ENCODE measurements at regions not wholly inside any gene's neighbourhood (a gene's known extent, or its start where the extent isn't known, plus 50 kb on each side); places are given as distances from the start of the nearest gene placed in this dataset.

GRCh38 chr14:100408350-100409002, 85.3 kb downstream of the SLC25A47 start:
- Histone ChIP-seq H3K27ac (no peak overlapping the region), H3K36me3 (no peaks in the 10 kb centered on the region), H3K9me3 (no peaks in the 10 kb centered on the region), H3K27me3 (no peaks in the 10 kb centered on the region), H3K4me1 (peaks cover 6% of the 10 kb centered on the region), H3K4me3 (no peak overlapping the region)
- no peak for DNase-seq (ENCODE audit: extremely low spot score in 2 of 2)
- intact Hi-C loops (cut with DNase I), result no loop called here
- TF ChIP-seq POLR2A (IDR thresholded peaks at IDR 0.05) (no peak), CTCF (IDR thresholded peaks at IDR 0.05) (no peak), POLR2AphosphoS5 (IDR thresholded peaks at IDR 0.05; ENCODE audit: insufficient read depth in 1 of 2, low read depth in 1 of 2) (no peak)

GRCh38 chr14:100409003-100409360, 85.8 kb downstream of the SLC25A47 start:
- Histone ChIP-seq H3K4me1 (peaks cover 6% of the 10 kb centered on the region), H3K27me3 (no peaks in the 10 kb centered on the region), H3K27ac (no peak overlapping the region), H3K4me3 (no peak overlapping the region), H3K9me3 (no peaks in the 10 kb centered on the region), H3K36me3 (no peaks in the 10 kb centered on the region)
- intact Hi-C loops (cut with DNase I), result no loop called here
- no peak for TF ChIP-seq POLR2AphosphoS5 (IDR thresholded peaks at IDR 0.05; ENCODE audit: insufficient read depth in 1 of 2, low read depth in 1 of 2)
- no peak for TF ChIP-seq POLR2A (IDR thresholded peaks at IDR 0.05)
- TF ChIP-seq CTCF (IDR thresholded peaks at IDR 0.05), result no peak
- no peak for DNase-seq (ENCODE audit: extremely low spot score in 2 of 2)

GRCh38 chr14:100409651-100410050, 86.5 kb downstream of the SLC25A47 start:
- peaks cover 6% of the 10 kb centered on the region for H3K4me1 ChIP-seq
- no peak for TF ChIP-seq CTCF (IDR thresholded peaks at IDR 0.05)
- no peak for TF ChIP-seq POLR2A (IDR thresholded peaks at IDR 0.05)
- no peak for TF ChIP-seq POLR2AphosphoS5 (IDR thresholded peaks at IDR 0.05; ENCODE audit: insufficient read depth in 1 of 2, low read depth in 1 of 2)
- no peak overlapping the region for H3K27ac ChIP-seq
- DNase-seq (ENCODE audit: extremely low spot score in 2 of 2), result no peak
- no peak overlapping the region for H3K4me3 ChIP-seq
- no peaks in the 10 kb centered on the region for H3K36me3 ChIP-seq
- intact Hi-C loops (cut with DNase I), result no loop called here
- no peaks in the 10 kb centered on the region for H3K27me3 ChIP-seq
- no peaks in the 10 kb centered on the region for H3K9me3 ChIP-seq

- intact Hi-C loops (cut with DNase I), result no loop called here
- no peaks in the 10 kb centered on the region for H3K36me3 ChIP-seq
- DNase-seq (ENCODE audit: extremely low spot score in 2 of 2), result no peak
- no peak overlapping the region for H3K27ac ChIP-seq
- peaks cover 6% of the 10 kb centered on the region for H3K4me1 ChIP-seq
- no peaks in the 10 kb centered on the region for H3K27me3 ChIP-seq
- TF ChIP-seq POLR2AphosphoS5 (IDR thresholded peaks at IDR 0.05; ENCODE audit: insufficient read depth in 1 of 2, low read depth in 1 of 2) (no peak), CTCF (IDR thresholded peaks at IDR 0.05) (no peak), POLR2A (IDR thresholded peaks at IDR 0.05) (no peak)
- H3K4me3 ChIP-seq, result no peak overlapping the region
- H3K9me3 ChIP-seq, result no peaks in the 10 kb centered on the region
Observed at GRCh38 chr14:100410056-100410565, 87.0 kb downstream of the SLC25A47 start.

- intact Hi-C loops (cut with DNase I), result no loop called here
- Histone ChIP-seq H3K9me3 (no peaks in the 10 kb centered on the region), H3K4me1 (peaks cover 11% of the 10 kb centered on the region), H3K36me3 (no peaks in the 10 kb centered on the region), H3K27me3 (no peaks in the 10 kb centered on the region), H3K27ac (no peak overlapping the region), H3K4me3 (no peak overlapping the region)
- no peak for TF ChIP-seq POLR2A (IDR thresholded peaks at IDR 0.05)
- TF ChIP-seq CTCF (IDR thresholded peaks at IDR 0.05), result no peak
- TF ChIP-seq POLR2AphosphoS5 (IDR thresholded peaks at IDR 0.05; ENCODE audit: insufficient read depth in 1 of 2, low read depth in 1 of 2), result no peak
- no peak for DNase-seq (ENCODE audit: extremely low spot score in 2 of 2)
Observed at GRCh38 chr14:100413699-100414098, 90.6 kb downstream of the SLC25A47 start.
